A172 (cell line): ENCODE measurements at regions not wholly inside any gene's neighbourhood (a gene's known extent, or its start where the extent isn't known, plus 50 kb on each side); places are given as distances from the start of the nearest gene placed in this dataset.

Experiments
- DNase-seq: peaks from one replicate; pipeline ENCODE4 v3.0.0-alpha.2; 2015; ENCODE audit warnings: low spot score

- no peak for DNase-seq
Observed at GRCh38 chr4:11495291-11495690, 66.6 kb upstream of the HS3ST1 start.

GRCh38 chr4:11494232-11494631 lies 65.5 kb upstream of the HS3ST1 start:
- no peak for DNase-seq

- no peak for DNase-seq
Observed at GRCh38 chr4:11489453-11490083, 60.9 kb upstream of the HS3ST1 start.

- no peak for DNase-seq
Observed at GRCh38 chr4:11488657-11489452, 60.2 kb upstream of the HS3ST1 start.

- no peak for DNase-seq
Observed at GRCh38 chr4:11487868-11488544, 59.3 kb upstream of the HS3ST1 start.

- no peak for DNase-seq
Observed at GRCh38 chr4:11487139-11487538, 58.4 kb upstream of the HS3ST1 start.

- no peak for DNase-seq
Observed at GRCh38 chr4:11485926-11486325, 57.2 kb upstream of the HS3ST1 start.

GRCh38 chr4:11484531-11484930 lies 55.8 kb upstream of the HS3ST1 start:
- DNase-seq: no peak

GRCh38 chr4:11483046-11483445 lies 54.4 kb upstream of the HS3ST1 start:
- no peak for DNase-seq

GRCh38 chr4:11480683-11481082 lies 52.0 kb upstream of the HS3ST1 start:
- no peak for DNase-seq
